ENCODE measurements at regions not wholly inside any gene's neighbourhood (a gene's known extent, or its start where the extent isn't known, plus 50 kb on each side); places are given as distances from the start of the nearest gene placed in this dataset.

DNA sequence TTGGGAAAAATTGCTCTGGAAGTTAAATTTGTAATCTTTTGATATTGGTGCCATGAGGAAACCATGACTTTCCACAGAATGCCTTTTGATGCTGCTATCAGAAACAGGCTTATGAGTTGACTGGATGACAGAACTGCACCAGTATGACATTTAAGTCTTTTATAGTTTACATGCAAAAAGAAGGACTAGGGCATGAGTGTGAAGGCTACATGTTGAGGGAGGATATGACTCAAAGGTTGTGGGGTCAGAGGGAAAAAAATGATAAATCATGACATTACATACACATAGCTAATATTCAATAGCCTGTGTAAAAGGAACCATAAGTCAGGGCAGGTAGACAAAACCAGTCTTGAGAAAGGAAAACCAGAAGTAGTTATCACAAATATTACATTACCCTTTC, 182.2 kb downstream of the COL12A1 start:
- Histone ChIP-seq H3K9me3 (ENCODE audit: low read length) (no peaks in the 10 kb centered on the region), H3K4me2 (ENCODE audit: low read depth, low read length) (no peak overlapping the region), H3K27ac (ENCODE audit: extremely low read length, insufficient read depth, low read length) (no peak overlapping the region), H3K4me1 (ENCODE audit: insufficient read depth, low read length) (no peaks in the 10 kb centered on the region), H3K79me2 (ENCODE audit: insufficient read depth, low read length) (no peaks in the 10 kb centered on the region), H4K20me1 (ENCODE audit: insufficient read depth, low read length) (no peaks in the 10 kb centered on the region), H3K9ac (ENCODE audit: insufficient read depth, low read depth, low read length) (no peak overlapping the region), H3K27me3 (ENCODE audit: control insufficient read depth in 1 of 2, insufficient read depth in 2 of 2, low read length in 2 of 2) (no peaks in the 10 kb centered on the region), H2AFZ (ENCODE audit: low read length) (no peak overlapping the region), H3K36me3 (replicated peaks in 1 of 2; ENCODE audit: control insufficient read depth in 1 of 2, insufficient read depth in 2 of 2, low read length in 2 of 2) (no peaks in the 10 kb centered on the region), H3K4me3 (replicated peaks in 1 of 3; ENCODE audit: insufficient read depth in 1 of 3, low read depth in 2 of 3, low read length in 3 of 3) (no peak overlapping the region)
- intact Hi-C loops (cut with micrococcal nuclease; ENCODE audit: unreplicated experiment), result no loop called here
- DNase-seq (ENCODE audit: low spot score), result no peak
- CTCF ChIA-PET (ENCODE audit: low intra/inter-chr PET ratio, low total read pairs), result no interaction called here
- POLR2A ChIA-PET, result no interaction called here
- BruUV-seq (replicated peaks), result no TSS peak
- no peak for FAIRE-seq
- ATAC-seq, result no peak
- in situ Hi-C loops (cut with HindIII; ENCODE audit: extremely low pct_ligation_motif_present, low pct_unique_long_range_greater_than_20kb), result no loop called here
- no peak for TF ChIP-seq ZBTB3 (CRISPR knock-in tag; IDR thresholded peaks at IDR 0.05; ENCODE audit: borderline replicate concordance, low read depth)
- TF ChIP-seq, protein P1, sequence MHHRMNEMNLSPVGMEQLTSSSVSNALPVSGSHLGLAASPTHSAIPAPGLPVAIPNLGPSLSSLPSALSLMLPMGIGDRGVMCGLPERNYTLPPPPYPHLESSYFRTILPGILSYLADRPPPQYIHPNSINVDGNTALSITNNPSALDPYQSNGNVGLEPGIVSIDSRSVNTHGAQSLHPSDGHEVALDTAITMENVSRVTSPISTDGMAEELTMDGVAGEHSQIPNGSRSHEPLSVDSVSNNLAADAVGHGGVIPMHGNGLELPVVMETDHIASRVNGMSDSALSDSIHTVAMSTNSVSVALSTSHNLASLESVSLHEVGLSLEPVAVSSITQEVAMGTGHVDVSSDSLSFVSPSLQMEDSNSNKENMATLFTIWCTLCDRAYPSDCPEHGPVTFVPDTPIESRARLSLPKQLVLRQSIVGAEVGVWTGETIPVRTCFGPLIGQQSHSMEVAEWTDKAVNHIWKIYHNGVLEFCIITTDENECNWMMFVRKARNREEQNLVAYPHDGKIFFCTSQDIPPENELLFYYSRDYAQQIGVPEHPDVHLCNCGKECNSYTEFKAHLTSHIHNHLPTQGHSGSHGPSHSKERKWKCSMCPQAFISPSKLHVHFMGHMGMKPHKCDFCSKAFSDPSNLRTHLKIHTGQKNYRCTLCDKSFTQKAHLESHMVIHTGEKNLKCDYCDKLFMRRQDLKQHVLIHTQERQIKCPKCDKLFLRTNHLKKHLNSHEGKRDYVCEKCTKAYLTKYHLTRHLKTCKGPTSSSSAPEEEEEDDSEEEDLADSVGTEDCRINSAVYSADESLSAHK (CRISPR knock-in tag; IDR thresholded peaks at IDR 0.05; ENCODE audit: borderline replicate concordance), result no peak
- TF ChIP-seq, protein P2, sequence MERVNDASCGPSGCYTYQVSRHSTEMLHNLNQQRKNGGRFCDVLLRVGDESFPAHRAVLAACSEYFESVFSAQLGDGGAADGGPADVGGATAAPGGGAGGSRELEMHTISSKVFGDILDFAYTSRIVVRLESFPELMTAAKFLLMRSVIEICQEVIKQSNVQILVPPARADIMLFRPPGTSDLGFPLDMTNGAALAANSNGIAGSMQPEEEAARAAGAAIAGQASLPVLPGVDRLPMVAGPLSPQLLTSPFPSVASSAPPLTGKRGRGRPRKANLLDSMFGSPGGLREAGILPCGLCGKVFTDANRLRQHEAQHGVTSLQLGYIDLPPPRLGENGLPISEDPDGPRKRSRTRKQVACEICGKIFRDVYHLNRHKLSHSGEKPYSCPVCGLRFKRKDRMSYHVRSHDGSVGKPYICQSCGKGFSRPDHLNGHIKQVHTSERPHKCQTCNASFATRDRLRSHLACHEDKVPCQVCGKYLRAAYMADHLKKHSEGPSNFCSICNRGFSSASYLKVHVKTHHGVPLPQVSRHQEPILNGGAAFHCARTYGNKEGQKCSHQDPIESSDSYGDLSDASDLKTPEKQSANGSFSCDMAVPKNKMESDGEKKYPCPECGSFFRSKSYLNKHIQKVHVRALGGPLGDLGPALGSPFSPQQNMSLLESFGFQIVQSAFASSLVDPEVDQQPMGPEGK (CRISPR knock-in tag; IDR thresholded peaks at IDR 0.05), result no peak
- TF ChIP-seq RXRA (CRISPR knock-in tag; IDR thresholded peaks at IDR 0.05), result no peak
- no peak for TF ChIP-seq ATF1 (CRISPR knock-in tag; IDR thresholded peaks at IDR 0.05)
- TF ChIP-seq, protein P3, sequence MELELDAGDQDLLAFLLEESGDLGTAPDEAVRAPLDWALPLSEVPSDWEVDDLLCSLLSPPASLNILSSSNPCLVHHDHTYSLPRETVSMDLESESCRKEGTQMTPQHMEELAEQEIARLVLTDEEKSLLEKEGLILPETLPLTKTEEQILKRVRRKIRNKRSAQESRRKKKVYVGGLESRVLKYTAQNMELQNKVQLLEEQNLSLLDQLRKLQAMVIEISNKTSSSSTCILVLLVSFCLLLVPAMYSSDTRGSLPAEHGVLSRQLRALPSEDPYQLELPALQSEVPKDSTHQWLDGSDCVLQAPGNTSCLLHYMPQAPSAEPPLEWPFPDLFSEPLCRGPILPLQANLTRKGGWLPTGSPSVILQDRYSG (CRISPR knock-in tag; IDR thresholded peaks at IDR 0.05), result no peak
- TF ChIP-seq, protein P4, sequence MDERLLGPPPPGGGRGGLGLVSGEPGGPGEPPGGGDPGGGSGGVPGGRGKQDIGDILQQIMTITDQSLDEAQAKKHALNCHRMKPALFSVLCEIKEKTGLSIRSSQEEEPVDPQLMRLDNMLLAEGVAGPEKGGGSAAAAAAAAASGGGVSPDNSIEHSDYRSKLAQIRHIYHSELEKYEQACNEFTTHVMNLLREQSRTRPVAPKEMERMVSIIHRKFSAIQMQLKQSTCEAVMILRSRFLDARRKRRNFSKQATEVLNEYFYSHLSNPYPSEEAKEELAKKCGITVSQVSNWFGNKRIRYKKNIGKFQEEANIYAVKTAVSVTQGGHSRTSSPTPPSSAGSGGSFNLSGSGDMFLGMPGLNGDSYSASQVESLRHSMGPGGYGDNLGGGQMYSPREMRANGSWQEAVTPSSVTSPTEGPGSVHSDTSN (CRISPR knock-in tag; IDR thresholded peaks at IDR 0.05), result no peak
- no peak for TF ChIP-seq JARID2 (CRISPR knock-in tag; IDR thresholded peaks at IDR 0.05; ENCODE audit: insufficient replicate concordance)
- no peak for TF ChIP-seq ZNF850 (CRISPR knock-in tag; conservative IDR thresholded peaks at IDR 0.05)
- TF ChIP-seq, protein P5, sequence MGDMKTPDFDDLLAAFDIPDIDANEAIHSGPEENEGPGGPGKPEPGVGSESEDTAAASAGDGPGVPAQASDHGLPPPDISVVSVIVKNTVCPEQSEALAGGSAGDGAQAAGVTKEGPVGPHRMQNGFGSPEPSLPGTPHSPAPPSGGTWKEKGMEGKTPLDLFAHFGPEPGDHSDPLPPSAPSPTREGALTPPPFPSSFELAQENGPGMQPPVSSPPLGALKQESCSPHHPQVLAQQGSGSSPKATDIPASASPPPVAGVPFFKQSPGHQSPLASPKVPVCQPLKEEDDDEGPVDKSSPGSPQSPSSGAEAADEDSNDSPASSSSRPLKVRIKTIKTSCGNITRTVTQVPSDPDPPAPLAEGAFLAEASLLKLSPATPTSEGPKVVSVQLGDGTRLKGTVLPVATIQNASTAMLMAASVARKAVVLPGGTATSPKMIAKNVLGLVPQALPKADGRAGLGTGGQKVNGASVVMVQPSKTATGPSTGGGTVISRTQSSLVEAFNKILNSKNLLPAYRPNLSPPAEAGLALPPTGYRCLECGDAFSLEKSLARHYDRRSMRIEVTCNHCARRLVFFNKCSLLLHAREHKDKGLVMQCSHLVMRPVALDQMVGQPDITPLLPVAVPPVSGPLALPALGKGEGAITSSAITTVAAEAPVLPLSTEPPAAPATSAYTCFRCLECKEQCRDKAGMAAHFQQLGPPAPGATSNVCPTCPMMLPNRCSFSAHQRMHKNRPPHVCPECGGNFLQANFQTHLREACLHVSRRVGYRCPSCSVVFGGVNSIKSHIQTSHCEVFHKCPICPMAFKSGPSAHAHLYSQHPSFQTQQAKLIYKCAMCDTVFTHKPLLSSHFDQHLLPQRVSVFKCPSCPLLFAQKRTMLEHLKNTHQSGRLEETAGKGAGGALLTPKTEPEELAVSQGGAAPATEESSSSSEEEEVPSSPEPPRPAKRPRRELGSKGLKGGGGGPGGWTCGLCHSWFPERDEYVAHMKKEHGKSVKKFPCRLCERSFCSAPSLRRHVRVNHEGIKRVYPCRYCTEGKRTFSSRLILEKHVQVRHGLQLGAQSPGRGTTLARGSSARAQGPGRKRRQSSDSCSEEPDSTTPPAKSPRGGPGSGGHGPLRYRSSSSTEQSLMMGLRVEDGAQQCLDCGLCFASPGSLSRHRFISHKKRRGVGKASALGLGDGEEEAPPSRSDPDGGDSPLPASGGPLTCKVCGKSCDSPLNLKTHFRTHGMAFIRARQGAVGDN (CRISPR knock-in tag; IDR thresholded peaks at IDR 0.05), result no peak
- TF ChIP-seq SP2 (CRISPR knock-in tag; IDR thresholded peaks at IDR 0.05), result no peak
- TF ChIP-seq ZNF737 (CRISPR knock-in tag; IDR thresholded peaks at IDR 0.05; ENCODE audit: borderline replicate concordance), result no peak

Data from HepG2 (cell line).